Uterus (tissue), 2 donors: ENCODE measurements at regions not wholly inside any gene's neighbourhood (a gene's known extent, or its start where the extent isn't known, plus 50 kb on each side); places are given as distances from the start of the nearest gene placed in this dataset.

Experiments used
- POLR2A ChIP-seq, 2 donors: fragments of 450-650 bp; IDR thresholded peaks; one replicate each; pipeline ENCODE4 v1.6.1; 2016; ENCODE audit warnings: antibody characterized with exemption in 2 of 2, mild to moderate bottlenecking in 1 of 2, moderate library complexity in 1 of 2
- TF ChIP-seq, protein P1 (sequence below), 4 experiments: fragments of 200-600 bp in 2 of 4; fragments of 450-650 bp in 2 of 4; sonication (generic) in 2 of 4; IDR thresholded peaks; one replicate each; pipeline ENCODE4 v1.5.1; 2016 to 2019; ENCODE audit warnings: antibody characterized with exemption in 4 of 4, mild to moderate bottlenecking in 2 of 4, moderate library complexity in 1 of 4

DNA sequence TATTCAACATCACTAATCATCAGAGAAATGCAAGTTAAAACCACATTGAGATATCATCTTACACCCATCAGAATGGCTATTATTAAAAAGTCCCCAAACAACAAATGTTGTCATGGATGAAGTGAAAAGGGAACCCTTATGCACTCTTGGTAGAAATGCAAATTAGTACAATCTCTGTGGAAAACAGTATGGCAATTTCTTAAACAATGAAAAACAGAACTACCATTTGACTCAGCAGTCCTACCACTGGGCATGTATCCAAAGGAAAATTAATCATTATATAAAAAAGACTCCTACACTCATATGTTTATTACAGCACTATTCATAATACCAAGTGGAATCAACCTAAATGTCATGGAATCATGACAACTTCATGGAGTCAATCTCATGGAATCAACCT is 611.3 kb upstream of the GJE1 start:
- TF ChIP-seq, protein P1, sequence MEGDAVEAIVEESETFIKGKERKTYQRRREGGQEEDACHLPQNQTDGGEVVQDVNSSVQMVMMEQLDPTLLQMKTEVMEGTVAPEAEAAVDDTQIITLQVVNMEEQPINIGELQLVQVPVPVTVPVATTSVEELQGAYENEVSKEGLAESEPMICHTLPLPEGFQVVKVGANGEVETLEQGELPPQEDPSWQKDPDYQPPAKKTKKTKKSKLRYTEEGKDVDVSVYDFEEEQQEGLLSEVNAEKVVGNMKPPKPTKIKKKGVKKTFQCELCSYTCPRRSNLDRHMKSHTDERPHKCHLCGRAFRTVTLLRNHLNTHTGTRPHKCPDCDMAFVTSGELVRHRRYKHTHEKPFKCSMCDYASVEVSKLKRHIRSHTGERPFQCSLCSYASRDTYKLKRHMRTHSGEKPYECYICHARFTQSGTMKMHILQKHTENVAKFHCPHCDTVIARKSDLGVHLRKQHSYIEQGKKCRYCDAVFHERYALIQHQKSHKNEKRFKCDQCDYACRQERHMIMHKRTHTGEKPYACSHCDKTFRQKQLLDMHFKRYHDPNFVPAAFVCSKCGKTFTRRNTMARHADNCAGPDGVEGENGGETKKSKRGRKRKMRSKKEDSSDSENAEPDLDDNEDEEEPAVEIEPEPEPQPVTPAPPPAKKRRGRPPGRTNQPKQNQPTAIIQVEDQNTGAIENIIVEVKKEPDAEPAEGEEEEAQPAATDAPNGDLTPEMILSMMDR (IDR thresholded peaks at IDR 0.05): no peak
- TF ChIP-seq POLR2A (IDR thresholded peaks at IDR 0.05): no peak
